ENCODE measurements at regions not wholly inside any gene's neighbourhood (a gene's known extent, or its start where the extent isn't known, plus 50 kb on each side); places are given as distances from the start of the nearest gene placed in this dataset.

DNA sequence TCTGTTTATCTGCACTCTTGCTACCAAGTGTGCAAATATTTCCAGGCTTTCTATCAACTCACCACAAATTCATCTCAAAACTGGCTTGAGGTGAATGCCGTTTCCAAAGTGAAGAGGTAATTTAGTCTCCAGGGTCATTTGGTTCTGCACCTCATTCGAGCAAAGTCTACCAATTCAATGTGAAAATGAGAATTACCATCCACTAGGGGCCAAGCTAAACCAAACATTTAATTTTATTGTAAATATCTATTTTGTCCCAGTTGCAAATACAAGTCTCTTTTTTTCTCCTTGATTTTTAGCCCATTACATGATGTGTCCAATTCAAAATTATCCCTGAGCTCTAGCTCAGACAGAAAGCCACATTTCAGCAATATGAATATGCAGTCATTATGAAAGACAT is 152.3 kb upstream of the PTBP2 start (continued):
- TF ChIP-seq, protein P1, sequence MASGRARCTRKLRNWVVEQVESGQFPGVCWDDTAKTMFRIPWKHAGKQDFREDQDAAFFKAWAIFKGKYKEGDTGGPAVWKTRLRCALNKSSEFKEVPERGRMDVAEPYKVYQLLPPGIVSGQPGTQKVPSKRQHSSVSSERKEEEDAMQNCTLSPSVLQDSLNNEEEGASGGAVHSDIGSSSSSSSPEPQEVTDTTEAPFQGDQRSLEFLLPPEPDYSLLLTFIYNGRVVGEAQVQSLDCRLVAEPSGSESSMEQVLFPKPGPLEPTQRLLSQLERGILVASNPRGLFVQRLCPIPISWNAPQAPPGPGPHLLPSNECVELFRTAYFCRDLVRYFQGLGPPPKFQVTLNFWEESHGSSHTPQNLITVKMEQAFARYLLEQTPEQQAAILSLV (tag; IDR thresholded peaks at IDR 0.05), result no peak

DNA sequence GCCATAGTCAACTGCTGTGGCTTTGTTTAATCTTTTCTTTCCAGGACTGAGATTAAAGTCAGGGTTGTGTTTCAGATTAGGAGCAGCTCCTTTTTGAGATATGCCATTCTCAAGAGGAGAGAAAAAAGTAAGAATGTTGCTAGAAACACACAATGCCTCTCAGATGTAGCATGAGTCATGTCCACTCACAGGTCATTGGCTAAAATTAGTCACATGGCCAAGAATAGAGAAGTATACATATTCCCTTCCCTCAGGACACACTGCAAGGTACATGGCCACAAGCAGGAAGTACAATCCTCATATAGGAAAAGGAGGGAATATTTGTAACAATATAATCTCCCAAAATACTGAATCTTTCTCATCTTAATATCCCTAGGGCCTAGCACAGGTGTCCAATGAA is 141.9 kb upstream of the PTBP2 start:
- Histone ChIP-seq H3K4me1 (replicated peaks in 1 of 2; ENCODE audit: control insufficient read depth in 2 of 2, insufficient read depth in 2 of 2, low read length in 2 of 2) (no peaks in the 10 kb centered on the region), H3K4me2 (ENCODE audit: insufficient read depth, low read length) (no peak overlapping the region), H3K9ac (ENCODE audit: insufficient read depth in 1 of 2, low read depth in 2 of 2, low read length in 2 of 2) (no peak overlapping the region), H3K36me3 (ENCODE audit: control insufficient read depth, insufficient read depth, low read length) (no peaks in the 10 kb centered on the region), H3K9me1 (ENCODE audit: control insufficient read depth, insufficient read depth, low read length) (no peaks in the 10 kb centered on the region), H3K9me3 (replicated peaks; ENCODE audit: control insufficient read depth, insufficient read depth, low read depth, low read length) (no peaks in the 10 kb centered on the region), H4K20me1 (replicated peaks; ENCODE audit: control insufficient read depth, insufficient read depth, low read length) (no peaks in the 10 kb centered on the region), H3K27ac (ENCODE audit: extremely low read depth, low read depth, low read length) (no peak overlapping the region), H2AFZ (ENCODE audit: low read depth, low read length) (no peak overlapping the region), H3K79me2 (ENCODE audit: control insufficient read depth, insufficient read depth, low read length) (no peaks in the 10 kb centered on the region), H3K4me3 (no peak overlapping the region), H3K27me3 (ENCODE audit: control insufficient read depth in 2 of 2, insufficient read depth in 2 of 2, low read length in 2 of 2) (no peaks in the 10 kb centered on the region)
- CTCF ChIA-PET (ENCODE audit: low intra/inter-chr PET ratio), result no interaction called here
- intact Hi-C loops (cut with micrococcal nuclease), result no loop called here
- no TSS peak for BruUV-seq (replicated peaks)
- FAIRE-seq, result no peak
- POLR2A ChIA-PET, result no interaction called here
- peak in 2 of 4 experiments; percentile 11 to 14 for DNase-seq (ENCODE audit: extremely low read depth in 1 of 4, low spot score in 3 of 4)
- no peak for ATAC-seq
- in situ Hi-C loops (cut with MboI), result no loop called here
- TF ChIP-seq POLR2AphosphoS5 (IDR thresholded peaks at IDR 0.05; ENCODE audit: control insufficient read depth, insufficient read depth, low read depth, low read length), result no peak
- TF ChIP-seq, protein P2, sequence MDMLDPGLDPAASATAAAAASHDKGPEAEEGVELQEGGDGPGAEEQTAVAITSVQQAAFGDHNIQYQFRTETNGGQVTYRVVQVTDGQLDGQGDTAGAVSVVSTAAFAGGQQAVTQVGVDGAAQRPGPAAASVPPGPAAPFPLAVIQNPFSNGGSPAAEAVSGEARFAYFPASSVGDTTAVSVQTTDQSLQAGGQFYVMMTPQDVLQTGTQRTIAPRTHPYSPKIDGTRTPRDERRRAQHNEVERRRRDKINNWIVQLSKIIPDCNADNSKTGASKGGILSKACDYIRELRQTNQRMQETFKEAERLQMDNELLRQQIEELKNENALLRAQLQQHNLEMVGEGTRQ (CRISPR knock-in tag; IDR thresholded peaks at IDR 0.05), result peak; percentile 38; the same call in 1 of the 2 replicates
